ENCODE measurements at regions not wholly inside any gene's neighbourhood (a gene's known extent, or its start where the extent isn't known, plus 50 kb on each side); places are given as distances from the start of the nearest gene placed in this dataset.

DNA sequence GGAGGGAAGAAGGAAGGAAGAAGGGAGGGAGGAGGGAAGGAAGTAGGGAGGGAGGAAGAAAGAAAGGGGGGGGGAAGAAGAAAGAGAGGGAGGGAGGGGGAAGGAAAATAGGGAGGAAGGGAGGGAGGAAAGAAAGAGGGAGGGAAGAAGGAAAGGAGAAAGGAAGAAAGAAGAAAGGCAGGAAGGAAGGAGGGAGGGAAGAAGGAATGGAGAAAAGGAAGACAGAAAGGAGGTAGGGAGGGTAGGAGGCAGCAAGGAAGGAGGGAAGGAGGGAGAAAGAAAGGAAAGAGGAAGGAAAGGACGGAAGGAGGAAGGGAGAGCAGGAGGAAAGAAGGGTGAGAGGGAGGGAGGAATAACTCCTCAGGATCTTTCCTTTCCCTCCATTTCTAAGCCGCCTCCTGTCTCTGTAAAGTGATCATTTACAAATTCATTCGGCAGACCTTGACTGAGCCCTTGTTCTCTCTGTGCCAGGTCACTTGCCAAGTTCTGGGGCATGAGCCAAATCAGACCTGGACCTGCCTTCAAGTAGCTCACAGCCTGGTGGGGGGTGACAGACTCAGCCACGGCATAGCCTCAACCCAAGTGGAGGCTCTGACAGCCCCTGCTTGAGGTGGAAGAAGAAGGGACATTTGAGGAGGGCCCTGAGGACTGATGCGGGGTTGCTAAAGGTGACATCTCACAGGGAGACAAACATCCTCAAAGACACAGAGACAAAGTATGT is 69.0 kb upstream of the HRH2 start:
- Histone ChIP-seq H3K56ac (ENCODE audit: extremely low read depth, insufficient read depth, low read length) (no peak overlapping the region), H4K20me1 (ENCODE audit: insufficient read depth, low read length) (no peaks in the 10 kb centered on the region), H3K9me3 (ENCODE audit: control insufficient read depth, insufficient read depth, low read length) (peaks cover 9% of the 10 kb centered on the region; the same call in 1 of the 2 replicates), H2BK20ac (ENCODE audit: low read depth, low read length) (no peak overlapping the region), H4K8ac (ENCODE audit: low read depth in 2 of 2, low read length in 2 of 2) (no peak overlapping the region), H3K4me3 (ENCODE audit: insufficient read depth, low read depth, low read length) (no peak overlapping the region), H3K36me3 (ENCODE audit: control insufficient read depth, insufficient read depth, low read length) (no peaks in the 10 kb centered on the region), H3K4me2 (ENCODE audit: low read depth, low read length) (no peak overlapping the region), H2AFZ (replicated peaks; ENCODE audit: low read length, poor library complexity) (no peak overlapping the region), H3K14ac (replicated peaks; ENCODE audit: low read depth, low read length) (no peak overlapping the region), H3K4ac (ENCODE audit: low read depth, low read length) (no peak overlapping the region), H3K27ac (ENCODE audit: insufficient read depth, low read length) (no peak overlapping the region), H4K91ac (ENCODE audit: insufficient read depth, low read depth, low read length) (no peak overlapping the region), H2BK5ac (ENCODE audit: low read depth, low read length, poor library complexity, severe bottlenecking) (no peak overlapping the region), H2AK9ac (replicated peaks; ENCODE audit: low read depth, low read length, poor library complexity) (no peak overlapping the region), H3K23ac (ENCODE audit: low read depth, low read length) (no peak overlapping the region), H3K79me1 (ENCODE audit: low read depth in 1 of 2, low read length in 2 of 2) (no peaks in the 10 kb centered on the region), H3K4me1 (ENCODE audit: control insufficient read depth, insufficient read depth, low read length) (no peaks in the 10 kb centered on the region), H2AK5ac (ENCODE audit: low read depth, low read length) (no peak overlapping the region), H3K27me3 (ENCODE audit: control insufficient read depth, insufficient read depth, low read length) (no peaks in the 10 kb centered on the region), H3K18ac (ENCODE audit: low read depth, low read length) (no peak overlapping the region), H3K9ac (ENCODE audit: low read depth, low read length) (no peak overlapping the region), H2BK120ac (ENCODE audit: low read depth, low read length) (no peak overlapping the region), H4K5ac (ENCODE audit: low read depth, low read length) (no peak overlapping the region), H3K9me1 (ENCODE audit: insufficient read depth, low read length) (no peaks in the 10 kb centered on the region), H2BK15ac (ENCODE audit: low read depth, low read length) (no peak overlapping the region)
- WGBS, 2 experiments (ENCODE audit: extremely low coverage in 2 of 2, insufficient read length in 1 of 2) = no CpG with 5 or more reads among the region's 5 CpGs
- dilution Hi-C loops (cut with HindIII; ENCODE audit: low sequenced_read_pairs, unreplicated experiment) (no loop called here), intact Hi-C loops (cut with micrococcal nuclease) (no loop called here), in situ Hi-C loops (cut with MboI; ENCODE audit: low sequenced_read_pairs) (no loop called here)
- DNase-seq (no peak), ATAC-seq (ENCODE audit: low read depth) (no peak)
- TF ChIP-seq, protein P1, sequence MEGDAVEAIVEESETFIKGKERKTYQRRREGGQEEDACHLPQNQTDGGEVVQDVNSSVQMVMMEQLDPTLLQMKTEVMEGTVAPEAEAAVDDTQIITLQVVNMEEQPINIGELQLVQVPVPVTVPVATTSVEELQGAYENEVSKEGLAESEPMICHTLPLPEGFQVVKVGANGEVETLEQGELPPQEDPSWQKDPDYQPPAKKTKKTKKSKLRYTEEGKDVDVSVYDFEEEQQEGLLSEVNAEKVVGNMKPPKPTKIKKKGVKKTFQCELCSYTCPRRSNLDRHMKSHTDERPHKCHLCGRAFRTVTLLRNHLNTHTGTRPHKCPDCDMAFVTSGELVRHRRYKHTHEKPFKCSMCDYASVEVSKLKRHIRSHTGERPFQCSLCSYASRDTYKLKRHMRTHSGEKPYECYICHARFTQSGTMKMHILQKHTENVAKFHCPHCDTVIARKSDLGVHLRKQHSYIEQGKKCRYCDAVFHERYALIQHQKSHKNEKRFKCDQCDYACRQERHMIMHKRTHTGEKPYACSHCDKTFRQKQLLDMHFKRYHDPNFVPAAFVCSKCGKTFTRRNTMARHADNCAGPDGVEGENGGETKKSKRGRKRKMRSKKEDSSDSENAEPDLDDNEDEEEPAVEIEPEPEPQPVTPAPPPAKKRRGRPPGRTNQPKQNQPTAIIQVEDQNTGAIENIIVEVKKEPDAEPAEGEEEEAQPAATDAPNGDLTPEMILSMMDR (conservative IDR thresholded peaks at IDR 0.05; ENCODE audit: low read depth, low read length) = no peak
- TF ChIP-seq CHD1 (IDR thresholded peaks at IDR 0.05; ENCODE audit: low read depth, low read length) (no peak), SMC3 (IDR thresholded peaks at IDR 0.05; ENCODE audit: low read depth, low read length) (no peak), MXI1 (IDR thresholded peaks at IDR 0.05; ENCODE audit: borderline replicate concordance, low read depth, low read length) (no peak), POLR2A (IDR thresholded peaks at IDR 0.05; ENCODE audit: low read depth, low read length) (no peak), BHLHE40 (IDR thresholded peaks at IDR 0.05; ENCODE audit: low read depth, low read length) (no peak), FOS (IDR thresholded peaks at IDR 0.05; ENCODE audit: low read depth, low read length) (no peak), CEBPB (IDR thresholded peaks at IDR 0.05; ENCODE audit: low read depth, low read length) (no peak), RFX5 (IDR thresholded peaks at IDR 0.05; ENCODE audit: low read depth, low read length) (no peak), MAZ (IDR thresholded peaks at IDR 0.05; ENCODE audit: borderline replicate concordance, low read depth, low read length) (no peak), RAD21 (IDR thresholded peaks at IDR 0.05; ENCODE audit: low read length) (no peak), MAFK (IDR thresholded peaks at IDR 0.05; ENCODE audit: low read depth, low read length) (no peak), RCOR1 (IDR thresholded peaks at IDR 0.05; ENCODE audit: insufficient replicate concordance, low read length) (no peak), NFE2L2 (IDR thresholded peaks at IDR 0.05; ENCODE audit: low read depth, low read length) (no peak)
- TF ChIP-seq, protein P2, sequence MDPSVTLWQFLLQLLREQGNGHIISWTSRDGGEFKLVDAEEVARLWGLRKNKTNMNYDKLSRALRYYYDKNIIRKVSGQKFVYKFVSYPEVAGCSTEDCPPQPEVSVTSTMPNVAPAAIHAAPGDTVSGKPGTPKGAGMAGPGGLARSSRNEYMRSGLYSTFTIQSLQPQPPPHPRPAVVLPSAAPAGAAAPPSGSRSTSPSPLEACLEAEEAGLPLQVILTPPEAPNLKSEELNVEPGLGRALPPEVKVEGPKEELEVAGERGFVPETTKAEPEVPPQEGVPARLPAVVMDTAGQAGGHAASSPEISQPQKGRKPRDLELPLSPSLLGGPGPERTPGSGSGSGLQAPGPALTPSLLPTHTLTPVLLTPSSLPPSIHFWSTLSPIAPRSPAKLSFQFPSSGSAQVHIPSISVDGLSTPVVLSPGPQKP (IDR thresholded peaks at IDR 0.05; ENCODE audit: borderline replicate concordance, low read depth, low read length) = no peak
- TF ChIP-seq, protein P3, sequence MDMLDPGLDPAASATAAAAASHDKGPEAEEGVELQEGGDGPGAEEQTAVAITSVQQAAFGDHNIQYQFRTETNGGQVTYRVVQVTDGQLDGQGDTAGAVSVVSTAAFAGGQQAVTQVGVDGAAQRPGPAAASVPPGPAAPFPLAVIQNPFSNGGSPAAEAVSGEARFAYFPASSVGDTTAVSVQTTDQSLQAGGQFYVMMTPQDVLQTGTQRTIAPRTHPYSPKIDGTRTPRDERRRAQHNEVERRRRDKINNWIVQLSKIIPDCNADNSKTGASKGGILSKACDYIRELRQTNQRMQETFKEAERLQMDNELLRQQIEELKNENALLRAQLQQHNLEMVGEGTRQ (IDR thresholded peaks at IDR 0.05; ENCODE audit: low read depth, low read length) = no peak
- BruUV-seq (replicated peaks) = no TSS peak
- ChIA-PET POLR2A (ENCODE audit: unreplicated experiment) (no interaction called here), CTCF (no interaction called here)

All from IMR-90 (cell line).